Lower leg skin (tissue), 3 donors: ENCODE measurements at regions not wholly inside any gene's neighbourhood (a gene's known extent, or its start where the extent isn't known, plus 50 kb on each side); places are given as distances from the start of the nearest gene placed in this dataset.

Source experiments
- POLR2A ChIP-seq, 2 donors: fragments of 450-650 bp; IDR thresholded peaks; one replicate each; pipeline ENCODE4 v1.6.1; 2016 to 2017; ENCODE audit warnings: antibody characterized with exemption in 2 of 2, mild to moderate bottlenecking in 1 of 2, moderate library complexity in 1 of 2
- TF ChIP-seq, protein P1 (sequence below), 3 donors: fragments of 450-650 bp; IDR thresholded peaks; one replicate each; pipeline ENCODE4 v1.5.1; 2016; ENCODE audit warnings: antibody characterized with exemption in 3 of 3, mild to moderate bottlenecking in 3 of 3, moderate library complexity in 2 of 3

DNA sequence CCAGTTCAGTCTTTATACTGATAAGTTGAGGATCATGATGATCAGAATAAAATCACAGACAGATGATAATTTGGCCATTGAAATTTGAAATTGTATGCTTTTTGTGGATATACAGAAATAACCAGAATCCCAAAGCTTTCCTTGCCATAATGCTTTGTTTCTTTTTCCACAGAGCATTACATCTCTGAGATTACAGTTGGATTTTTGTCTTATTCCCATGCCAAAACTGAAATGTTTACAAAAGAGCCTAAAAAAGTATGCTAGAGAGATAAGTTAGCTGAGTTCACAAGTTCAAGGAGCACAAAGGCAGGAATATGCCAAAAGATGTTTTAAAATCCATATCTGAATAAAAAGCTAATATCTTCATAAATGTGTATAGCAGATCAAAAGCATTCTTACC lies 321.3 kb downstream of the PID1 start:
- TF ChIP-seq, protein P1, sequence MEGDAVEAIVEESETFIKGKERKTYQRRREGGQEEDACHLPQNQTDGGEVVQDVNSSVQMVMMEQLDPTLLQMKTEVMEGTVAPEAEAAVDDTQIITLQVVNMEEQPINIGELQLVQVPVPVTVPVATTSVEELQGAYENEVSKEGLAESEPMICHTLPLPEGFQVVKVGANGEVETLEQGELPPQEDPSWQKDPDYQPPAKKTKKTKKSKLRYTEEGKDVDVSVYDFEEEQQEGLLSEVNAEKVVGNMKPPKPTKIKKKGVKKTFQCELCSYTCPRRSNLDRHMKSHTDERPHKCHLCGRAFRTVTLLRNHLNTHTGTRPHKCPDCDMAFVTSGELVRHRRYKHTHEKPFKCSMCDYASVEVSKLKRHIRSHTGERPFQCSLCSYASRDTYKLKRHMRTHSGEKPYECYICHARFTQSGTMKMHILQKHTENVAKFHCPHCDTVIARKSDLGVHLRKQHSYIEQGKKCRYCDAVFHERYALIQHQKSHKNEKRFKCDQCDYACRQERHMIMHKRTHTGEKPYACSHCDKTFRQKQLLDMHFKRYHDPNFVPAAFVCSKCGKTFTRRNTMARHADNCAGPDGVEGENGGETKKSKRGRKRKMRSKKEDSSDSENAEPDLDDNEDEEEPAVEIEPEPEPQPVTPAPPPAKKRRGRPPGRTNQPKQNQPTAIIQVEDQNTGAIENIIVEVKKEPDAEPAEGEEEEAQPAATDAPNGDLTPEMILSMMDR (IDR thresholded peaks at IDR 0.05): no peak
- TF ChIP-seq POLR2A (IDR thresholded peaks at IDR 0.05): no peak
